HEK293 (cell line): ENCODE measurements at regions not wholly inside any gene's neighbourhood (a gene's known extent, or its start where the extent isn't known, plus 50 kb on each side); places are given as distances from the start of the nearest gene placed in this dataset.

Experiments
- BCL11A ChIP-seq: fragments of 450-650 bp; formaldehyde crosslinking; IDR thresholded peaks from 2 replicates; pipeline ENCODE4 v1.5.1; 2016; ENCODE audit warnings: low read depth, missing biosample characterization, missing genetic modification characterization
- CTCF ChIP-seq: fragments of 450-650 bp; formaldehyde crosslinking; IDR thresholded peaks from 2 replicates; pipeline ENCODE4 v1.5.1; 2016; ENCODE audit warnings: missing biosample characterization, missing genetic modification characterization
- GFI1B ChIP-seq: fragments of 450-650 bp; formaldehyde crosslinking; IDR thresholded peaks from 2 replicates; pipeline ENCODE4 v1.5.1; 2016; ENCODE audit warnings: missing biosample characterization, missing genetic modification characterization
- SETDB1 ChIP-seq: IDR thresholded peaks from one replicate; pipeline ENCODE4 v1.6.1; 2017; ENCODE audit warnings: mild to moderate bottlenecking, low read length, moderate library complexity, mixed read lengths; ENCODE audit not compliant: insufficient read length
- SP2 ChIP-seq: fragments of 450-650 bp; formaldehyde crosslinking; IDR thresholded peaks from 2 replicates; pipeline ENCODE4 v1.5.1; 2016; ENCODE audit warnings: missing biosample characterization, missing genetic modification characterization
- ZBTB11 ChIP-seq: fragments of 450-650 bp; formaldehyde crosslinking; conservative IDR thresholded peaks from 2 replicates; pipeline ENCODE4 v1.5.1; 2016; ENCODE audit warnings: low read depth, missing biosample characterization, missing genetic modification characterization
- ZNF138 ChIP-seq: fragments of 450-650 bp; formaldehyde crosslinking; IDR thresholded peaks from 2 replicates; pipeline ENCODE4 v1.5.1; 2016; ENCODE audit warnings: missing biosample characterization, missing genetic modification characterization, borderline replicate concordance
- ZNF664 ChIP-seq: fragments of 450-650 bp; formaldehyde crosslinking; IDR thresholded peaks from 2 replicates; pipeline ENCODE4 v1.5.1; 2016; ENCODE audit warnings: missing biosample characterization, missing genetic modification characterization

- TF ChIP-seq ZNF138 (tag by site-specific recombination) (no peak), GFI1B (tag by site-specific recombination) (no peak), SP2 (no peak), SETDB1 (no peak), ZNF664 (tag by site-specific recombination) (no peak), CTCF (tag by site-specific recombination) (no peak), ZBTB11 (tag by site-specific recombination) (no peak), BCL11A (tag by site-specific recombination) (no peak)
Measured at GRCh38 chrX:26908218-26908617, 554.9 kb downstream of the PPP4R3C start.
